Gastrocnemius medialis (tissue), 4 donors: ENCODE measurements at regions not wholly inside any gene's neighbourhood (a gene's known extent, or its start where the extent isn't known, plus 50 kb on each side); places are given as distances from the start of the nearest gene placed in this dataset.

Experiments used
- ATAC-seq, 2 donors: fragments of 150-250 bp; one replicate each; pipeline ENCODE4 v1.9.1; 2016
- DNase-seq, 2 donors: peaks; one replicate each; pipeline ENCODE4 v3.0.0-alpha.2; 2019
- H3K27ac ChIP-seq, 4 donors: fragments of 200-600 bp; sonication (generic); 1 replicate in 1 of 4; 2 replicates in 3 of 4; pipeline ENCODE4 v1.5.1; 2016 to 2018; ENCODE audit warnings: mild to moderate bottlenecking in 2 of 4, moderate library complexity in 1 of 4
- H3K27me3 ChIP-seq, 3 donors: fragments of 200-600 bp; sonication (generic) in 2 of 3; 1 replicate in 1 of 3; 2 replicates in 2 of 3; pipeline versions ENCODE4 v1.5.1 to v1.6.0; 2016 to 2019; ENCODE audit warnings: mild to moderate bottlenecking in 1 of 3, moderate library complexity in 1 of 3
- H3K36me3 ChIP-seq, 2 donors: fragments of 200-600 bp; sonication (generic) in 1 of 2; one replicate each; pipeline ENCODE4 v1.5.1; 2017 to 2018
- H3K4me1 ChIP-seq, 2 donors: fragments of 200-600 bp; sonication (generic) in 1 of 2; one replicate each; pipeline ENCODE4 v1.5.1; 2016 to 2017; ENCODE audit warnings: mild to moderate bottlenecking in 2 of 2
- H3K4me3 ChIP-seq, 4 donors: fragments of 200-600 bp; sonication (generic) in 3 of 4; 1 replicate in 1 of 4; 2 replicates in 3 of 4; pipeline ENCODE4 v1.5.1; 2016 to 2019; ENCODE audit warnings: mild to moderate bottlenecking in 2 of 4
- H3K9me3 ChIP-seq, 3 donors: fragments of 200-600 bp; sonication (generic) in 2 of 3; 1 replicate in 1 of 3; 2 replicates in 2 of 3; pipeline ENCODE4 v1.5.1; 2016 to 2019
- POLR2A ChIP-seq, 2 donors: fragments of 450-650 bp; IDR thresholded peaks; one replicate each; pipeline ENCODE4 v1.6.1; 2017; ENCODE audit warnings: antibody characterized with exemption in 2 of 2, mild to moderate bottlenecking in 2 of 2, moderate library complexity in 2 of 2
- in situ Hi-C, 4 donors: fragments of 200-750 bp; cut with MboI; loops; one replicate each; pipeline versions ENCODE4 v1.15.0 to v1.8.0; 2017; ENCODE audit warnings: low sequenced_read_pairs in 4 of 4
- intact Hi-C: fragments of 100-400 bp; cut with DNase I; formaldehyde crosslinking; loops from one replicate; pipeline ENCODE4 v1.15.1; 2023; ENCODE audit warnings: low total_unique reads
- TF ChIP-seq, protein P1 (sequence below), 5 experiments: fragments of 450-650 bp in 3 of 5; fragments of 200-600 bp in 2 of 5; sonication (generic) in 2 of 5; IDR thresholded peaks in 4 of 5; conservative IDR thresholded peaks in 1 of 5; 1 replicate in 4 of 5; 2 replicates in 1 of 5; pipeline ENCODE4 v1.5.1; 2016 to 2019; ENCODE audit warnings: antibody characterized with exemption in 5 of 5, mild to moderate bottlenecking in 3 of 5, moderate library complexity in 3 of 5

- intact Hi-C loops (no loop called here), in situ Hi-C loops (no loop called here)
- H3K9me3 ChIP-seq, result no peaks in the 10 kb centered on the region
- H3K27me3 ChIP-seq, result no peaks in the 10 kb centered on the region
- no peak overlapping the region for H3K4me3 ChIP-seq
- ATAC-seq (no peak), DNase-seq (no peak)
- TF ChIP-seq, protein P1, sequence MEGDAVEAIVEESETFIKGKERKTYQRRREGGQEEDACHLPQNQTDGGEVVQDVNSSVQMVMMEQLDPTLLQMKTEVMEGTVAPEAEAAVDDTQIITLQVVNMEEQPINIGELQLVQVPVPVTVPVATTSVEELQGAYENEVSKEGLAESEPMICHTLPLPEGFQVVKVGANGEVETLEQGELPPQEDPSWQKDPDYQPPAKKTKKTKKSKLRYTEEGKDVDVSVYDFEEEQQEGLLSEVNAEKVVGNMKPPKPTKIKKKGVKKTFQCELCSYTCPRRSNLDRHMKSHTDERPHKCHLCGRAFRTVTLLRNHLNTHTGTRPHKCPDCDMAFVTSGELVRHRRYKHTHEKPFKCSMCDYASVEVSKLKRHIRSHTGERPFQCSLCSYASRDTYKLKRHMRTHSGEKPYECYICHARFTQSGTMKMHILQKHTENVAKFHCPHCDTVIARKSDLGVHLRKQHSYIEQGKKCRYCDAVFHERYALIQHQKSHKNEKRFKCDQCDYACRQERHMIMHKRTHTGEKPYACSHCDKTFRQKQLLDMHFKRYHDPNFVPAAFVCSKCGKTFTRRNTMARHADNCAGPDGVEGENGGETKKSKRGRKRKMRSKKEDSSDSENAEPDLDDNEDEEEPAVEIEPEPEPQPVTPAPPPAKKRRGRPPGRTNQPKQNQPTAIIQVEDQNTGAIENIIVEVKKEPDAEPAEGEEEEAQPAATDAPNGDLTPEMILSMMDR (IDR thresholded peaks at IDR 0.05 in 4 of 5, conservative IDR thresholded peaks at IDR 0.05 in 1 of 5), result no peak
- TF ChIP-seq POLR2A (IDR thresholded peaks at IDR 0.05), result no peak
- no peaks in the 10 kb centered on the region for H3K4me1 ChIP-seq
- no peak overlapping the region for H3K27ac ChIP-seq
- H3K36me3 ChIP-seq, result no peaks in the 10 kb centered on the region
Observed at GRCh38 chr14:82492157-82492556, 958.5 kb upstream of the SEL1L start.

DNA sequence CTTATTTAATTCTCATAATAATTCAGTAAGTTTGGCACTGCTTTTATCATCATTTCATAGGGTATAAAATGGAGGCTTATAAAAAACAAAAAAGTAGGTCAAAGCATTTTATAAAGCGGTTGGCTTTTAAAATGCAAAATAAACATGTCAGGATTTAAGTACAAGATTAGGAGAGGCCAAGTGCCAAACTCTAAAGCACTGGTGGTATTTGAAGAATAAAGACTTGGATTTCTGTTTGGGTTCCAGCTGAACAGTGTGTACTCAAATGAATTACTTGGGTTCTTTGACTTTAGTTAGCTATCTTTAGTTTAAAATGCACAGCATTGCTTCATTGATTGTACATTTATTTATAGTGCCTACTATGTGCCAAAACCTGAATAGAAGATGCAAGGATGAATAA is 966.6 kb upstream of the SEL1L start:
- H3K4me3 ChIP-seq, result no peak overlapping the region
- no peak overlapping the region for H3K27ac ChIP-seq
- TF ChIP-seq, protein P1 (IDR thresholded peaks at IDR 0.05 in 4 of 5, conservative IDR thresholded peaks at IDR 0.05 in 1 of 5), result no peak
- no peak for TF ChIP-seq POLR2A (IDR thresholded peaks at IDR 0.05)
- intact Hi-C loops, result no loop called here
- in situ Hi-C loops, result no loop called here
- DNase-seq (no peak), ATAC-seq (no peak)
- H3K36me3 ChIP-seq, result no peaks in the 10 kb centered on the region
- no peaks in the 10 kb centered on the region for H3K27me3 ChIP-seq
- H3K9me3 ChIP-seq, result no peaks in the 10 kb centered on the region
- H3K4me1 ChIP-seq, result no peaks in the 10 kb centered on the region

- no peaks in the 10 kb centered on the region for H3K36me3 ChIP-seq
- no peak overlapping the region for H3K27ac ChIP-seq
- no peaks in the 10 kb centered on the region for H3K27me3 ChIP-seq
- ATAC-seq (no peak), DNase-seq (no peak)
- no peaks in the 10 kb centered on the region for H3K9me3 ChIP-seq
- no peaks in the 10 kb centered on the region for H3K4me1 ChIP-seq
- H3K4me3 ChIP-seq, result no peak overlapping the region
- in situ Hi-C loops, result no loop called here
- intact Hi-C loops, result no loop called here
- no peak for TF ChIP-seq POLR2A (IDR thresholded peaks at IDR 0.05)
- TF ChIP-seq, protein P1 (IDR thresholded peaks at IDR 0.05 in 4 of 5, conservative IDR thresholded peaks at IDR 0.05 in 1 of 5), result no peak
Observed at GRCh38 chr14:82501554-82501953, 967.9 kb upstream of the SEL1L start.

DNA sequence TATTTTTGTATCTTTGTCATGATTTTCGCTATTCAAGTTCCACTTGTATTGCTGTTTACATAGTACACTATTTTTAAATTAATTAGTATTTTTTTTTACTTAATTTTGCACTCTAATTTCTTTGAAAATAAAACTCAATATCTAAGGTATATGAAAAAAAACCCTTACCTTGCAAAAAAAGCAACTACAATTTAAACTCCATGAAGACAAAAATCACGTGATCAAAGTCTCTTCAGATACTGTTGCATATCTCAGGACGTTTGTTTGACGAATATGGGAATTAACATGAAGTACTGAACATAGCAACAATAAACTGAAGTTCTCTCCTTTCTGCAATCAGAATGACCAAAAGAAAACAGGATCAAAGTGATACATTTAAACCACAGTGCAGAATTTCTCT is 968.4 kb upstream of the SEL1L start:
- H3K27ac ChIP-seq, result no peak overlapping the region
- ATAC-seq, result no peak
- intact Hi-C loops, result no loop called here

DNA sequence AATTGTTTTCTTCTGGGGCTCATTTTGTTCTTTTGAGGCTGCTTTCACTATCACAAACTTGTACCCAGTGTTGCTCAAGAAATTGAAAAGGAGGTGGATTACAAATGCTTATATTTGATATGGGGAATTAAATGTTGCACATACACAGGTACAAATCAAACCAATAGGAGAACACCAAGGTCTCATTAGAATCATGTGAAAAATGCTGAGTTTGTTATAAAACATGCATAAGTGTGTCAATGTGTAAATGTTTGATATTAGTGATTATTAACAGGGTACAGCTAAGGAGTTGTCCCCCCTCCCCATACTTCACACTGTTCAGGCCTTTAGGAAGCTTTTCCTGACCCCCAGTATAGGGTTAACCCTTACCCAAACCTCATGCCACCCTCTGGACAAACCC is 971.2 kb upstream of the SEL1L start:
- ATAC-seq, result no peak
- TF ChIP-seq, protein P1 (IDR thresholded peaks at IDR 0.05 in 4 of 5, conservative IDR thresholded peaks at IDR 0.05 in 1 of 5), result no peak
- no peak for TF ChIP-seq POLR2A (IDR thresholded peaks at IDR 0.05)
- no peak overlapping the region for H3K27ac ChIP-seq
- no peaks in the 10 kb centered on the region for H3K27me3 ChIP-seq
- no peaks in the 10 kb centered on the region for H3K4me1 ChIP-seq
- no peaks in the 10 kb centered on the region for H3K9me3 ChIP-seq
- no peaks in the 10 kb centered on the region for H3K36me3 ChIP-seq
- intact Hi-C loops (no loop called here), in situ Hi-C loops (no loop called here)
- no peak for DNase-seq
- H3K4me3 ChIP-seq, result no peak overlapping the region

More for the DNA sequence above, 968.4 kb upstream of the SEL1L start:
- H3K9me3 ChIP-seq, result no peaks in the 10 kb centered on the region
- DNase-seq, result no peak
- H3K27me3 ChIP-seq, result no peaks in the 10 kb centered on the region
- no peaks in the 10 kb centered on the region for H3K4me1 ChIP-seq
- in situ Hi-C loops, result no loop called here
- H3K36me3 ChIP-seq, result no peaks in the 10 kb centered on the region
- TF ChIP-seq POLR2A (IDR thresholded peaks at IDR 0.05), result no peak
- TF ChIP-seq, protein P1 (IDR thresholded peaks at IDR 0.05 in 4 of 5, conservative IDR thresholded peaks at IDR 0.05 in 1 of 5), result no peak
- no peak overlapping the region for H3K4me3 ChIP-seq
